ENCODE measurements at regions not wholly inside any gene's neighbourhood (a gene's known extent, or its start where the extent isn't known, plus 50 kb on each side); places are given as distances from the start of the nearest gene placed in this dataset.

GRCh38 chr17:10899281-10899680 is 61.4 kb upstream of the PIRT start:
- Histone ChIP-seq H3K9me3 (ENCODE audit: control insufficient read depth in 2 of 2, low read length in 2 of 2) (no peaks in the 10 kb centered on the region), H3K27me3 (ENCODE audit: control insufficient read depth, insufficient read depth, low read length) (no peaks in the 10 kb centered on the region), H3K27ac (ENCODE audit: insufficient read depth, low read length, poor library complexity, severe bottlenecking) (no peak overlapping the region), H3K4me3 (ENCODE audit: low read depth, low read length) (no peak overlapping the region), H3K4me1 (ENCODE audit: control insufficient read depth, insufficient read depth, low read length, poor library complexity, severe bottlenecking) (no peaks in the 10 kb centered on the region), H3K36me3 (ENCODE audit: control insufficient read depth, insufficient read depth, low read length) (no peaks in the 10 kb centered on the region)
- Mint-ChIP-seq H3K9me3 (peaks cover 0 to 3% (median 0%) of the 10 kb centered on the region in 7 donors), H3K4me1 (no peaks in the 10 kb centered on the region), H3K27ac (no peak overlapping the region), H3K4me3 (no peak overlapping the region), H3K36me3 (no peaks in the 10 kb centered on the region), H3K27me3 (no peaks in the 10 kb centered on the region)
- ATAC-seq (ENCODE audit: low read depth in 2 of 2): no peak
- no peak for DNase-seq

GRCh38 chr17:10894220-10894619 is 56.3 kb upstream of the PIRT start:
- Mint-ChIP-seq H3K27me3 (peaks cover 21% of the 10 kb centered on the region), H3K27ac (no peak overlapping the region), H3K9me3 (peaks cover 0 to 5% (median 1%) of the 10 kb centered on the region in 7 donors), H3K4me1 (no peaks in the 10 kb centered on the region), H3K4me3 (no peak overlapping the region), H3K36me3 (no peaks in the 10 kb centered on the region)
- Histone ChIP-seq H3K4me1 (ENCODE audit: control insufficient read depth, insufficient read depth, low read length, poor library complexity, severe bottlenecking) (no peaks in the 10 kb centered on the region), H3K27me3 (ENCODE audit: control insufficient read depth, insufficient read depth, low read length) (no peaks in the 10 kb centered on the region), H3K36me3 (ENCODE audit: control insufficient read depth, insufficient read depth, low read length) (no peaks in the 10 kb centered on the region), H3K4me3 (ENCODE audit: low read depth, low read length) (no peak overlapping the region), H3K27ac (ENCODE audit: insufficient read depth, low read length, poor library complexity, severe bottlenecking) (no peak overlapping the region), H3K9me3 (ENCODE audit: control insufficient read depth in 2 of 2, low read length in 2 of 2) (no peaks in the 10 kb centered on the region)
- DNase-seq (no peak), ATAC-seq (ENCODE audit: low read depth in 2 of 2) (no peak)

- H3K27ac ChIP-seq (ENCODE audit: insufficient read depth, low read length, poor library complexity, severe bottlenecking): no peak overlapping the region
- H3K36me3 Mint-ChIP-seq: no peaks in the 10 kb centered on the region
- no peaks in the 10 kb centered on the region for H3K4me1 Mint-ChIP-seq
- H3K4me1 ChIP-seq (ENCODE audit: control insufficient read depth, insufficient read depth, low read length, poor library complexity, severe bottlenecking): no peaks in the 10 kb centered on the region
- H3K9me3 Mint-ChIP-seq: peaks cover 0 to 5% (median 3%) of the 10 kb centered on the region in 7 donors
- no peaks in the 10 kb centered on the region for H3K36me3 ChIP-seq (ENCODE audit: control insufficient read depth, insufficient read depth, low read length)
- no peak overlapping the region for H3K4me3 Mint-ChIP-seq
- no peaks in the 10 kb centered on the region for H3K27me3 ChIP-seq (ENCODE audit: control insufficient read depth, insufficient read depth, low read length)
- H3K9me3 ChIP-seq (ENCODE audit: control insufficient read depth in 2 of 2, low read length in 2 of 2): no peaks in the 10 kb centered on the region
- DNase-seq (no peak), ATAC-seq (ENCODE audit: low read depth in 2 of 2) (no peak)
- no peak overlapping the region for H3K27ac Mint-ChIP-seq
- H3K27me3 Mint-ChIP-seq: peaks cover 21% of the 10 kb centered on the region
- no peak overlapping the region for H3K4me3 ChIP-seq (ENCODE audit: low read depth, low read length)
These were observed 51.0 kb upstream of the PIRT start for GRCh38 chr17:10888858-10889257.
